ENCODE measurements at regions not wholly inside any gene's neighbourhood (a gene's known extent, or its start where the extent isn't known, plus 50 kb on each side); places are given as distances from the start of the nearest gene placed in this dataset.

DNA sequence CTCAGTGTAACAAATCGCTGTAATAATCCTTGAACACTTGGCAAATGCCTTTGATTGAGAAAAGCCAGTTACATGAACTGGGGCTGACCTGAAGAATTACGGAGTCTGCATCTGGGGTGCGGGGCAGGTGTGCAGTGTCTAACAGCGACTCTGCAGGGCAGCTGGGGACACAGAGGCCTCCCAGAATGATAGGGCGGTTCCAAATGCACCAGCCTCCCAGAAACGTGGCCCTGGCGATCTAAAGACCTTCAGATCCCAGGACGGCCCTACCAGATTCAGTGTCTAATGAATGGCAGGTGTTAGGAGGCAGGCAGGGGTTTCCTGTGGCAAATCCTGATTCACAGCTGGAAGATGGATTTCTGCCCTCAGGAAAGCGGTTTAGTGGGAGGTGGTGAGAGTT lies 100.5 kb upstream of the RGMA start:
- TF ChIP-seq REST (IDR thresholded peaks at IDR 0.05; ENCODE audit: low read depth, low read length) (no peak), CTCF (IDR thresholded peaks at IDR 0.05) (no peak), EZH2phosphoT487 (IDR thresholded peaks at IDR 0.05; ENCODE audit: borderline replicate concordance, low read depth) (no peak)

All from SK-N-SH (cell line).